WERI-Rb-1 (cell line): ENCODE measurements at regions not wholly inside any gene's neighbourhood (a gene's known extent, or its start where the extent isn't known, plus 50 kb on each side); places are given as distances from the start of the nearest gene placed in this dataset.

Experiments
- DNase-seq: peaks from one replicate; pipeline ENCODE4 v3.0.0-alpha.2; 2020
- H3K27ac ChIP-seq: fragments of 250-450 bp; sonication (Bioruptor Pico); 2 replicates; pipeline ENCODE4 v1.5.1; 2020; ENCODE audit warnings: mild to moderate bottlenecking, moderate library complexity
- H3K27me3 ChIP-seq: fragments of 250-450 bp; sonication (Bioruptor Pico); 2 replicates; pipeline ENCODE4 v1.5.1; 2021; ENCODE audit warnings: mild to moderate bottlenecking, low read depth, moderate library complexity; ENCODE audit not compliant: insufficient read depth, severe bottlenecking
- H3K36me3 ChIP-seq: fragments of 250-450 bp; sonication (Bioruptor Pico); 2 replicates; pipeline ENCODE4 v1.5.1; 2020; ENCODE audit warnings: mild to moderate bottlenecking, moderate library complexity
- H3K4me3 ChIP-seq: 2 replicates; pipeline ENCODE4 v1.5.1; 2011; ENCODE audit warnings: low read depth, mild to moderate bottlenecking, control low read depth, low read length
- H3K9me3 ChIP-seq: fragments of 250-450 bp; sonication (Bioruptor Pico); 2 replicates; pipeline ENCODE4 v1.5.1; 2021; ENCODE audit warnings: mild to moderate bottlenecking, moderate library complexity; ENCODE audit not compliant: severe bottlenecking
- CTCF ChIP-seq: IDR thresholded peaks from 2 replicates; pipeline ENCODE4 v1.5.1; 2011; ENCODE audit warnings: low read depth, mild to moderate bottlenecking, control low read depth, inconsistent platforms, low read length

DNA sequence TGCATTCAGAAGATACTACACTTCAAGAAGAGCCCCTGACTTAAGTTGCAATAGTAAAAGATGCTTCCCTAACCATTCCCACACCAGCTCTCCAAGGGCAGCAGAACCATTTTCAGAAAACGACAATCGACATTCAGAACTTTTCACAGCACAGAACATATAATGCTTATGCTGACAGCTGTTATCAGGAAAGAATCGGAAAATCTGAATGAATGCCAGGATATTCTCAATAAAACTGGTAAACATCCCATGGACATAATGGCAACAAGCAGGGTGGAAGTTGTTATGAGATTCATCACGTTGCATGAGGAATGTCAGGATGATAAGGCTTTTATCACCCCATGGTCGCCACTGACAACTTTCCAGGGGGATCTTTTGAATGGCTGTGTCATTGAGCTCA, 246.6 kb upstream of the CHRM3 start:
- Histone ChIP-seq H3K27me3 (no peaks in the 10 kb centered on the region), H3K4me3 (no peak overlapping the region), H3K9me3 (no peaks in the 10 kb centered on the region), H3K36me3 (no peaks in the 10 kb centered on the region), H3K27ac (no peak overlapping the region)
- DNase-seq: no peak
- TF ChIP-seq CTCF: no peak

DNA sequence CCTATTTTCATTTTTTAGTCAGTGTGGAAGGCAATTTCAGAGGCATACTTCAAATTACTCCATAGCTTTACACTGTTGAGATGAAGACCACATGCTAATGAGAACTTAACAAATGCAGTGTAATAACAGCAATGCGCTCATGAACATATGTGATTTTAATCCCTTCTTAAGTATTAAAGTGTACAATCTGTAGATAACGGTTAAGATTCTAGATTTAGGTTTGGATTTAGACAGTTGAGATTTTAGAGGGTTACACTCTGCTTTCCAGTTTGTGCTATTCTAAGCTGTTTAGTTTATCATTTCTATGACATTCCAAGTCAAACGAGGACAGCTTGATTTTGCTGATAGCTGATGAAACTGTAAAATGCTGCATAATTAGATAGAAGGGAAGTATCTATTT, 257.8 kb upstream of the CHRM3 start:
- no peak overlapping the region for H3K27ac ChIP-seq
- H3K36me3 ChIP-seq: no peaks in the 10 kb centered on the region
- no peak for TF ChIP-seq CTCF
- H3K27me3 ChIP-seq: no peaks in the 10 kb centered on the region
- no peaks in the 10 kb centered on the region for H3K9me3 ChIP-seq
- no peak overlapping the region for H3K4me3 ChIP-seq
- no peak for DNase-seq

- no peak for DNase-seq
- TF ChIP-seq CTCF: no peak
- Histone ChIP-seq H3K4me3 (no peak overlapping the region), H3K36me3 (no peaks in the 10 kb centered on the region), H3K27ac (no peak overlapping the region), H3K9me3 (no peaks in the 10 kb centered on the region), H3K27me3 (no peaks in the 10 kb centered on the region)
These were observed 259.5 kb upstream of the CHRM3 start for GRCh38 chr1:239126884-239127283.

- Histone ChIP-seq H3K4me3 (no peak overlapping the region), H3K27me3 (no peaks in the 10 kb centered on the region), H3K9me3 (no peaks in the 10 kb centered on the region), H3K36me3 (no peaks in the 10 kb centered on the region), H3K27ac (no peak overlapping the region)
- TF ChIP-seq CTCF: no peak
- DNase-seq: no peak
These were observed 260.5 kb upstream of the CHRM3 start for GRCh38 chr1:239125893-239126292.

GRCh38 chr1:239125027-239125426, 261.3 kb upstream of the CHRM3 start:
- no peaks in the 10 kb centered on the region for H3K27me3 ChIP-seq
- TF ChIP-seq CTCF: no peak
- H3K36me3 ChIP-seq: no peaks in the 10 kb centered on the region
- no peaks in the 10 kb centered on the region for H3K9me3 ChIP-seq
- no peak for DNase-seq
- no peak overlapping the region for H3K27ac ChIP-seq
- H3K4me3 ChIP-seq: no peak overlapping the region

DNA sequence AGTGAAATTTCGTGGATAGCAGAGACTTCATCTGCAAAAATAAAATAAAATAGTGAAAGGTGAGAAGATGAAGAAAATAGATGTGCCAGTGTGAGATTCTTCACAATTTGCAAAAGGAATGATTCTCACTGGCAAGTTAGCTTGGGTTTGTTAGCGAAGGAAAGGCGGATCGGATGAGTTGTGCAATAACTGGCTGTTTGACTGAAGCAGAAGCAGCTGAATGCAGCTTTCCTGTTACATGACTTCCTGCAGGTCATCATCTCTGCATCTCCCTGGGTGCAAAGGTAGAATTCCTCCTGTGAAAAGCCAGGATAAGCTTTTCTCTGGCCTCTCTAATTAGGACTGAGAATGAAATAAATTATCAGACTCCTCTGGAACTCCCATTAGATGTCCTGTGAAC, 263.1 kb upstream of the CHRM3 start:
- no peak overlapping the region for H3K4me3 ChIP-seq
- no peaks in the 10 kb centered on the region for H3K36me3 ChIP-seq
- no peak for DNase-seq
- H3K9me3 ChIP-seq: no peaks in the 10 kb centered on the region
- no peak overlapping the region for H3K27ac ChIP-seq
- H3K27me3 ChIP-seq: no peaks in the 10 kb centered on the region
- TF ChIP-seq CTCF: no peak
